SK-N-SH treated with all-trans-retinoic acid at 6 μM for 48 hours (cell line): ENCODE measurements at regions not wholly inside any gene's neighbourhood (a gene's known extent, or its start where the extent isn't known, plus 50 kb on each side); places are given as distances from the start of the nearest gene placed in this dataset.

Experiments used
- ATAC-seq: fragments of 200-7000 bp; cut with Tn5 transposase; 3 replicates; pipeline ENCODE4 v1.9.1; 2020; ENCODE audit warnings: mild to moderate bottlenecking, moderate library complexity
- BACH2 ChIP-seq: fragments of 250-450 bp; sonication (Bioruptor Pico); IDR thresholded peaks from 2 replicates; pipeline ENCODE4 v1.9.0; 2021; ENCODE audit warnings: mild to moderate bottlenecking, borderline replicate concordance
- ESRRG ChIP-seq: fragments of 250-450 bp; sonication (Bioruptor Pico); IDR thresholded peaks from 2 replicates; pipeline ENCODE4 v1.6.1; 2021; ENCODE audit warnings: mild to moderate bottlenecking
- GLIS3 ChIP-seq: fragments of 250-450 bp; sonication (Bioruptor Pico); IDR thresholded peaks from 2 replicates; pipeline ENCODE4 v1.5.0; 2020; ENCODE audit warnings: mild to moderate bottlenecking, moderate library complexity
- ISL1 ChIP-seq: fragments of 250-450 bp; sonication (Bioruptor Pico); IDR thresholded peaks from 2 replicates; pipeline ENCODE4 v2.1.2; 2022; ENCODE audit warnings: mild to moderate bottlenecking, moderate library complexity
- OSR1 ChIP-seq: fragments of 250-450 bp; sonication (Bioruptor Pico); IDR thresholded peaks from 2 replicates; pipeline ENCODE4 v1.8.0; 2022; ENCODE audit warnings: moderate library complexity, mild to moderate bottlenecking, inconsistent platforms
- POU6F1 ChIP-seq: fragments of 250-450 bp; sonication (Bioruptor Pico); IDR thresholded peaks from 2 replicates; pipeline ENCODE4 v1.8.0; 2021; ENCODE audit warnings: low read depth, mild to moderate bottlenecking, moderate library complexity, borderline replicate concordance
- PPARA ChIP-seq: fragments of 250-450 bp; sonication (Bioruptor Pico); IDR thresholded peaks from 2 replicates; pipeline ENCODE4 v1.5.0; 2020; ENCODE audit warnings: mild to moderate bottlenecking, borderline replicate concordance
- RARB ChIP-seq: fragments of 250-450 bp; sonication (Bioruptor Pico); IDR thresholded peaks from 2 replicates; pipeline ENCODE4 v1.8.0; 2021; ENCODE audit warnings: mild to moderate bottlenecking, moderate library complexity
- SNAI2 ChIP-seq: fragments of 250-450 bp; sonication (Bioruptor Pico); IDR thresholded peaks from 2 replicates; pipeline ENCODE4 v1.5.0; 2020; ENCODE audit warnings: mild to moderate bottlenecking, moderate library complexity
- TCF4 ChIP-seq: fragments of 250-450 bp; sonication (Bioruptor Pico); IDR thresholded peaks from 2 replicates; pipeline ENCODE4 v1.8.0; 2021; ENCODE audit warnings: mild to moderate bottlenecking, moderate library complexity, borderline replicate concordance
- TOX ChIP-seq: fragments of 250-450 bp; sonication (Bioruptor Pico); IDR thresholded peaks from 2 replicates; pipeline ENCODE4 v1.8.0; 2021; ENCODE audit warnings: mild to moderate bottlenecking, moderate library complexity, borderline replicate concordance
- ZC3H10 ChIP-seq: fragments of 250-450 bp; sonication (Bioruptor Pico); IDR thresholded peaks from 2 replicates; pipeline ENCODE4 v1.5.1; 2021; ENCODE audit warnings: mild to moderate bottlenecking, moderate library complexity
- ZFP3 ChIP-seq: fragments of 250-450 bp; sonication (Bioruptor Pico); IDR thresholded peaks from 2 replicates; pipeline ENCODE4 v1.5.0; 2020; ENCODE audit warnings: mild to moderate bottlenecking, moderate library complexity
- ZNF565 ChIP-seq: fragments of 450-650 bp; formaldehyde crosslinking; conservative IDR thresholded peaks from 2 replicates; pipeline ENCODE4 v1.5.0; 2020; ENCODE audit warnings: low read depth, mild to moderate bottlenecking, moderate library complexity
- ZNF70 ChIP-seq: fragments of 450-650 bp; formaldehyde crosslinking; IDR thresholded peaks from 2 replicates; pipeline ENCODE4 v1.5.0; 2020; ENCODE audit warnings: mild to moderate bottlenecking, moderate library complexity
- TF ChIP-seq, protein P1 (sequence below): fragments of 250-450 bp; sonication (Bioruptor Pico); IDR thresholded peaks from 2 replicates; pipeline ENCODE4 v1.8.0; 2020; ENCODE audit warnings: mild to moderate bottlenecking, moderate library complexity, borderline replicate concordance
- TF ChIP-seq, protein P2 (sequence below): fragments of 250-450 bp; sonication (Bioruptor Pico); IDR thresholded peaks from 2 replicates; pipeline ENCODE4 v1.5.1; 2020; ENCODE audit warnings: low read depth, mild to moderate bottlenecking, moderate library complexity
- TF ChIP-seq, protein P3 (sequence below): fragments of 250-450 bp; sonication (Bioruptor Pico); IDR thresholded peaks from 2 replicates; pipeline ENCODE4 v1.5.0; 2020; ENCODE audit warnings: mild to moderate bottlenecking, moderate library complexity
- TF ChIP-seq, protein P4 (sequence below): fragments of 250-450 bp; sonication (Bioruptor Pico); IDR thresholded peaks from 2 replicates; pipeline ENCODE4 v1.5.1; 2021; ENCODE audit warnings: mild to moderate bottlenecking, moderate library complexity

DNA sequence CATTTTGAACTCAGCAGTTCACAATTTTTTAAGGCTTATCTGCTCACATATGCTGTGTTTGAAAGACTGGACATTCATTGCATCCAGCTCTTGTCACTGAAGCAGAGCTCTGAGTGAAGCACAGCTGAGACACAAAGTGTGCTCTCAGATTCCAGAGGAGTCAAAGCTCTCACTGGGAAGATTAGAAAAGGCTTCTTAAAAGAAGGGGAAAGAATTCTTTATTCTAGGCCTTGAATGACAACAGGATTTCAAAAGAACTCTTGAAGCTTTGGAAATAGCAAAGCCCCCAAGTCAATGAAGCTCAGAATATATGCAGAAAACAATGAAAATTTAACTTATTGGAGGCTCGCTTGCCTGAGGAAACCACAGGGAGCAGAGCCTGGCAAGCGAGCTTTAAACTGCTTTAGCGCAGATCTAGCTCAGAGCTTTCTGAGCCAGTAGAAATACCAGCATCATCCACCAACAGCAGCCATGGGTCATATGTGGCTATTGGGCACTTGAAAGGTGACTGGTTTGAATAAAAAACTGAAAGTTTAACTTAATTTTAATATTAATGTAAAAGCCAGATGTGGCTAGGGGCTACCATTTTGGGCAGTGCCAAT lies 369.7 kb downstream of the OSR1 start (continued):
- TF ChIP-seq BACH2 (CRISPR knock-in tag) = no peak
- TF ChIP-seq ZNF565 (CRISPR knock-in tag) = no peak

DNA sequence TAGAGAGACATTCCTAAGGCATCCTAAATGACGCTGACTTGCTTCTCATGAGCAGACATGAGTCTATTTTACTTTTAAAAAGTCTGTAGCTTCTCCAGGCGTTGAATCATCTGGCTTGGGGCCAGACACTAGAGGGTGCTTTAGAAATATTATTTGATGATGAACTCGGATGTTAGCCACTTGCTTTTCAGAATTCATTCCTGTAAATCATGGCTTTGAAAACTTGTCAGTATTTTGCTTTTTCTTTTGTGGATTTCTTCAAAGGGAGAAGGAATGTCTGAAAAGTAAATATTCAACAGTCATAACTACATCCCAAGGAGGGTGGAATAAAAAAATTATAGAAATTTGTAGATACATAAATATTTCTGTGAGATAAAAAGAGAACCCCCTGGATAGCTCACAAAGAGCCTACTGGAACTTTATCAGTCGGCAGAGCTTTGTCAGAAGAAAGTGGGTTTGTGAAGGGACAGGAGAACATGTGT lies 370.8 kb downstream of the OSR1 start:
- TF ChIP-seq ISL1 (CRISPR knock-in tag) = peak; percentile 83
- TF ChIP-seq, protein P1, sequence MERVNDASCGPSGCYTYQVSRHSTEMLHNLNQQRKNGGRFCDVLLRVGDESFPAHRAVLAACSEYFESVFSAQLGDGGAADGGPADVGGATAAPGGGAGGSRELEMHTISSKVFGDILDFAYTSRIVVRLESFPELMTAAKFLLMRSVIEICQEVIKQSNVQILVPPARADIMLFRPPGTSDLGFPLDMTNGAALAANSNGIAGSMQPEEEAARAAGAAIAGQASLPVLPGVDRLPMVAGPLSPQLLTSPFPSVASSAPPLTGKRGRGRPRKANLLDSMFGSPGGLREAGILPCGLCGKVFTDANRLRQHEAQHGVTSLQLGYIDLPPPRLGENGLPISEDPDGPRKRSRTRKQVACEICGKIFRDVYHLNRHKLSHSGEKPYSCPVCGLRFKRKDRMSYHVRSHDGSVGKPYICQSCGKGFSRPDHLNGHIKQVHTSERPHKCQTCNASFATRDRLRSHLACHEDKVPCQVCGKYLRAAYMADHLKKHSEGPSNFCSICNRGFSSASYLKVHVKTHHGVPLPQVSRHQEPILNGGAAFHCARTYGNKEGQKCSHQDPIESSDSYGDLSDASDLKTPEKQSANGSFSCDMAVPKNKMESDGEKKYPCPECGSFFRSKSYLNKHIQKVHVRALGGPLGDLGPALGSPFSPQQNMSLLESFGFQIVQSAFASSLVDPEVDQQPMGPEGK (CRISPR knock-in tag) = no peak
- ATAC-seq = peak; percentile 53

DNA sequence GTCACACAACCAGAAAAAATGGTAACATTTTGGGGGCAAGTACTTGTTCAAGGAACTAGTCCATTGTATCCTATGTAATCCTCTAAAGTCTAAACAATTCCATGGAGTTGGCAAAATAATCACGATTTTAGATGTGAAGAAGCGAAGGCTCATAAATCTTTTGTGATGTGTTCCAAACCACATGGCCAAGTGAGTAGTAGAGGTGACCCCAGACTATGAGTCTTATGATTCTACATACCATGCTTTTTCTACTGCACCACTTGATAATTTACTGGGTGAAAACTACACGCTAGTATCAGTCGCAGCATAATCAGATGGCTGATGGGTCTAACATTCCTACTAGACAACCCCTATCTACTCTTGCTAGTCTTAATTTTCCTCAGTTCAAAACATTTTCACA lies 371.4 kb downstream of the OSR1 start:
- no peak for TF ChIP-seq RARB (CRISPR knock-in tag)
- TF ChIP-seq, protein P2, sequence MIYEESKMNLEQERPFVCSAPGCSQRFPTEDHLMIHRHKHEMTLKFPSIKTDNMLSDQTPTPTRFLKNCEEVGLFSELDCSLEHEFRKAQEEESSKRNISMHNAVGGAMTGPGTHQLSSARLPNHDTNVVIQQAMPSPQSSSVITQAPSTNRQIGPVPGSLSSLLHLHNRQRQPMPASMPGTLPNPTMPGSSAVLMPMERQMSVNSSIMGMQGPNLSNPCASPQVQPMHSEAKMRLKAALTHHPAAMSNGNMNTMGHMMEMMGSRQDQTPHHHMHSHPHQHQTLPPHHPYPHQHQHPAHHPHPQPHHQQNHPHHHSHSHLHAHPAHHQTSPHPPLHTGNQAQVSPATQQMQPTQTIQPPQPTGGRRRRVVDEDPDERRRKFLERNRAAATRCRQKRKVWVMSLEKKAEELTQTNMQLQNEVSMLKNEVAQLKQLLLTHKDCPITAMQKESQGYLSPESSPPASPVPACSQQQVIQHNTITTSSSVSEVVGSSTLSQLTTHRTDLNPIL = no peak
- TF ChIP-seq TOX (CRISPR knock-in tag) = no peak
- TF ChIP-seq POU6F1 (CRISPR knock-in tag) = no peak
- TF ChIP-seq, protein P3, sequence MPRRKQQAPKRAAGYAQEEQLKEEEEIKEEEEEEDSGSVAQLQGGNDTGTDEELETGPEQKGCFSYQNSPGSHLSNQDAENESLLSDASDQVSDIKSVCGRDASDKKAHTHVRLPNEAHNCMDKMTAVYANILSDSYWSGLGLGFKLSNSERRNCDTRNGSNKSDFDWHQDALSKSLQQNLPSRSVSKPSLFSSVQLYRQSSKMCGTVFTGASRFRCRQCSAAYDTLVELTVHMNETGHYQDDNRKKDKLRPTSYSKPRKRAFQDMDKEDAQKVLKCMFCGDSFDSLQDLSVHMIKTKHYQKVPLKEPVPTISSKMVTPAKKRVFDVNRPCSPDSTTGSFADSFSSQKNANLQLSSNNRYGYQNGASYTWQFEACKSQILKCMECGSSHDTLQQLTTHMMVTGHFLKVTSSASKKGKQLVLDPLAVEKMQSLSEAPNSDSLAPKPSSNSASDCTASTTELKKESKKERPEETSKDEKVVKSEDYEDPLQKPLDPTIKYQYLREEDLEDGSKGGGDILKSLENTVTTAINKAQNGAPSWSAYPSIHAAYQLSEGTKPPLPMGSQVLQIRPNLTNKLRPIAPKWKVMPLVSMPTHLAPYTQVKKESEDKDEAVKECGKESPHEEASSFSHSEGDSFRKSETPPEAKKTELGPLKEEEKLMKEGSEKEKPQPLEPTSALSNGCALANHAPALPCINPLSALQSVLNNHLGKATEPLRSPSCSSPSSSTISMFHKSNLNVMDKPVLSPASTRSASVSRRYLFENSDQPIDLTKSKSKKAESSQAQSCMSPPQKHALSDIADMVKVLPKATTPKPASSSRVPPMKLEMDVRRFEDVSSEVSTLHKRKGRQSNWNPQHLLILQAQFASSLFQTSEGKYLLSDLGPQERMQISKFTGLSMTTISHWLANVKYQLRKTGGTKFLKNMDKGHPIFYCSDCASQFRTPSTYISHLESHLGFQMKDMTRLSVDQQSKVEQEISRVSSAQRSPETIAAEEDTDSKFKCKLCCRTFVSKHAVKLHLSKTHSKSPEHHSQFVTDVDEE (CRISPR knock-in tag) = no peak
- TF ChIP-seq PPARA (CRISPR knock-in tag) = no peak
- no peak for TF ChIP-seq ISL1 (CRISPR knock-in tag)
- TF ChIP-seq GLIS3 (CRISPR knock-in tag) = no peak
- no peak for TF ChIP-seq ZNF565 (CRISPR knock-in tag)
- TF ChIP-seq ZC3H10 = no peak
- no peak for TF ChIP-seq OSR1 (CRISPR knock-in tag)
- TF ChIP-seq TCF4 (CRISPR knock-in tag) = no peak
- no peak for TF ChIP-seq ZNF70 (CRISPR knock-in tag)
- no peak for TF ChIP-seq ESRRG (CRISPR knock-in tag)
- TF ChIP-seq, protein P4, sequence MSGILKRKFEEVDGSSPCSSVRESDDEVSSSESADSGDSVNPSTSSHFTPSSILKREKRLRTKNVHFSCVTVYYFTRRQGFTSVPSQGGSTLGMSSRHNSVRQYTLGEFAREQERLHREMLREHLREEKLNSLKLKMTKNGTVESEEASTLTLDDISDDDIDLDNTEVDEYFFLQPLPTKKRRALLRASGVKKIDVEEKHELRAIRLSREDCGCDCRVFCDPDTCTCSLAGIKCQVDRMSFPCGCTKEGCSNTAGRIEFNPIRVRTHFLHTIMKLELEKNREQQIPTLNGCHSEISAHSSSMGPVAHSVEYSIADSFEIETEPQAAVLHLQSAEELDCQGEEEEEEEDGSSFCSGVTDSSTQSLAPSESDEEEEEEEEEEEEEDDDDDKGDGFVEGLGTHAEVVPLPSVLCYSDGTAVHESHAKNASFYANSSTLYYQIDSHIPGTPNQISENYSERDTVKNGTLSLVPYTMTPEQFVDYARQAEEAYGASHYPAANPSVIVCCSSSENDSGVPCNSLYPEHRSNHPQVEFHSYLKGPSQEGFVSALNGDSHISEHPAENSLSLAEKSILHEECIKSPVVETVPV (CRISPR knock-in tag) = no peak
- TF ChIP-seq SNAI2 = no peak
- TF ChIP-seq ZFP3 (CRISPR knock-in tag) = no peak
- TF ChIP-seq BACH2 (CRISPR knock-in tag) = no peak
- TF ChIP-seq, protein P1 (CRISPR knock-in tag) = no peak
- no peak for ATAC-seq
